HG03442 (cell line): ENCODE measurements at regions not wholly inside any gene's neighbourhood (a gene's known extent, or its start where the extent isn't known, plus 50 kb on each side); places are given as distances from the start of the nearest gene placed in this dataset.

ENCODE experiments used
- ATAC-seq: cut with Tn5 transposase; IDR thresholded peaks from one replicate; pipeline ENCODE4 v1.9.1; 2021; ENCODE audit warnings: mild to moderate bottlenecking, moderate library complexity; ENCODE audit not compliant: unreplicated experiment

DNA sequence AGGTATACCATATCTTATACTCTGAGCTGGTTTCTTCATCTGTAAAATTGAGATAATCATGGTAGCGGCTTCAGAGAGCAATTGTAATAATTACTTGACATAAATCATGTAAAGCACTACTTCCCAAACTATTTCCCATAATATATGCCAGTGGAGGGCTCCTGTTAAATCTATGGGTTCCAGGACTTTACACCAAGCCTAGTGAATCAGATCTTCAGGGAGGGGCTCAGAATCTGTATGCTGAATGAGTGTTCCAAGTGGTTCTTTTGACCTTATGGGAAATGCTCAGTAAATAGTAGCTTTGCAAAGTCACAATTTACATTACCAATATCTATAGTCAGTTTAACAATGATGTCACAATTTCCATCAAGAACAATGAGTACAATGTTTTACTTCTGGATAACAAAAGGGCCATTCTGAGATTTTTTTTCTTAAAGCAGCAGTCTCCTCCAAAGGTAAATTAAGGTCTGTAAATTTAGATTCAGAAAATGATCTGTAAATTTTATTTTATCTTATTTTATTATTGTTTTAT is 50.9 kb upstream of the NLK start:
- ATAC-seq: no peak
